CD1c-positive myeloid dendritic cell (primary cell): ENCODE measurements at regions not wholly inside any gene's neighbourhood (a gene's known extent, or its start where the extent isn't known, plus 50 kb on each side); places are given as distances from the start of the nearest gene placed in this dataset.

ENCODE experiments used
- DNase-seq: peaks from one replicate; pipeline ENCODE4 v3.0.0-alpha.2; 2016; ENCODE audit errors: extremely low spot score

- DNase-seq = no peak
These were observed 411.3 kb downstream of the CMPK2 start for GRCh38 chr2:6454286-6454990.

DNA sequence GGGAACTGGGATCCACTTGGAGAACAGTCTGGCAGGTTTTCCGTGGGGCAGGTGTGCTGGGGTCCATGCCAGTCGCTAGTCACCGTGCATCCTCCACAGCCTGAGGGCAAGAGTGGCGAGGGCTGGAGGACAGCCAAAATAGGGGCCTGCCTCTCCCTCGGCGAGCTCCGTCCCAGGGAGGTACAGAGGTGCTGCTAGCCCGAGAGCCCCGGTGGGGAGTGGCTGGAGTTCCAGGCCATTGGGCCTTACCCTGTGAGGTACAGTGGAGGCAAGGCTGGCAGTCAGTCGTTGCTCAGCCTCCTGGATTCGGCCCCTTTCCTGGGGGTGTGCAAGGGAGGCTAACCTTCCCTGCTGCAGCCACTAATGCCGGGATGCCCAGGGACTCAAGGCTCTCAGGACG lies 406.6 kb downstream of the CMPK2 start:
- DNase-seq = no peak

DNA sequence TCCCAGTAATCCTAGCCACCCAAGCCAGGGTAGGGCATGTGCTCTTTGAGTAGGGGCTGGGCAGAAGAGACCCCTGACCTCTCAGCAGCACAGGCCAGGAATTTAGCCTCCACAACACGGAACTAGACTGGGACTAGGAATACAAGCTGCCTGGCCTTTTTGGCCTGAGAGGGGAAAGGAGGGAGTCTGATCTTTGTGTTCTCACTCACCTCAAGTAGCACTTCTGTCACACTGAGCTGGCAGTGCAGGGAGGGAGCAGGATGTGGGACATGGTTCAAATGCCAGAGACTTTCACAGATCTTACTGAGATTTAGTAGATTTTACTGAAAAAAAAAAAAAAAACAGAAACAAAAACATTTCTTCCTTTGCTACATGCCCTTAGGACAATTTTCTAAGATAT lies 395.2 kb downstream of the CMPK2 start:
- DNase-seq = no peak

DNA sequence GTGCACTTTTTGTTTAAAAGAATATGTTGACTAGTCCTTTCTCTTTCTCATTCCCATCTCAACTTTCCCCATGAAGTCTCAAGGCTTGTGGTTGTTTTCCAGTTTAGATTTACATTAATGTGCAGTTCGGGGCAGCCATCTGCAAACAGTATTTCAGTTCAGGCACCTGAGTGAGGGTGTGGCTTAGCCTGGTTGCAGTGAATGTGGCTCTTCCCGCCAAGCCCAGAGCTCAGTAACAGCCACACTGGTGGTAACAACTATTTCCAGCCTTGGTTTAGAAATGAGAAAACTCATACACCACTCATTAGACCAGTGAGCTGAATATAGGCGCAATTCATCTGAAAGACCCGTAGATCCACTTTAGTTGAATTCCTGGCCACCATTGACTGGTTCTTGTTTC lies 394.3 kb downstream of the CMPK2 start:
- no peak for DNase-seq

- no peak for DNase-seq
These were observed 391.3 kb downstream of the CMPK2 start for GRCh38 chr2:6474161-6475140.

GRCh38 chr2:6475155-6475940 lies 390.4 kb downstream of the CMPK2 start:
- no peak for DNase-seq

GRCh38 chr2:6480514-6480913 lies 385.2 kb downstream of the CMPK2 start:
- DNase-seq = no peak

DNA sequence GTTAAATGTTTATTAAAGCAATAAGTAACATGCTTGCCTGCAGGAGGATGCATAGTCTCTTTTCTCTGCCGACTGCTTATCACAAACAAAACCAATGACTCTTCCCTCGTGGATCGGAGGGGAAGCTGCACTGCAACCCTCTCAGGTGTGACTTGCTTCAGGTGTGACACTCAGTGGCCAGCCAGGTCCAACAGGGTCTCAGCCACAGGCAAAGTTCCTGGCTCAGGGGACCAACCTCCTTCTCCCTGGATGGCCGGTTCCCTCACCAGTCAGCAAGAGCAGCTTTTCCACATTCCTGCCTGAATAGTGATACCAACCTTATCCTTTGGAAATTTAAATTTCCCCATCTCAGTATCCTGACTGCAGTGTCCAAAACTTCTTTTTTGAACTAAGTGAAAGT lies 383.5 kb downstream of the CMPK2 start:
- DNase-seq = no peak

DNA sequence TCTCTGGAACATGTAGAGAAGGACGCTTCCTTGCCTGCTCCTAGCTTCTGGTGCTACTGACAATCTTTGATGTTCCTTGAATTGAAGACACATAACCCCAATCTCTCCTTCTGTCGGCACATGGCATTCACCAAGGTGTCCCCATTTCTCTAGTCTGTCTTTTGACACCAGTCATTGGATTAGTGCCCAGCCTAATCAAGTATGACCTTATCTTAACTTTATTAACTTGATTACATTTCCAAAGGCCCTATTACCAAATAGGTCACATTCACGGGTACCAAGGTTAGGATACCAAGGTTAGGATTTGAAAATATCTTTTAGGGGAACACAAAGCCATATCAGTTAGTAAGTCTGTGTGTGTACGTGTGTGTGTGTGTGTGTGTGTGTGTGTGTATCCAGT lies 377.9 kb downstream of the CMPK2 start:
- DNase-seq = no peak

- no peak for DNase-seq
These were observed 373.1 kb downstream of the CMPK2 start for GRCh38 chr2:6492573-6492972.

- DNase-seq = no peak
These were observed 372.4 kb downstream of the CMPK2 start for GRCh38 chr2:6493266-6493665.

- DNase-seq = no peak
These were observed 372.0 kb downstream of the CMPK2 start for GRCh38 chr2:6493669-6494068.

DNA sequence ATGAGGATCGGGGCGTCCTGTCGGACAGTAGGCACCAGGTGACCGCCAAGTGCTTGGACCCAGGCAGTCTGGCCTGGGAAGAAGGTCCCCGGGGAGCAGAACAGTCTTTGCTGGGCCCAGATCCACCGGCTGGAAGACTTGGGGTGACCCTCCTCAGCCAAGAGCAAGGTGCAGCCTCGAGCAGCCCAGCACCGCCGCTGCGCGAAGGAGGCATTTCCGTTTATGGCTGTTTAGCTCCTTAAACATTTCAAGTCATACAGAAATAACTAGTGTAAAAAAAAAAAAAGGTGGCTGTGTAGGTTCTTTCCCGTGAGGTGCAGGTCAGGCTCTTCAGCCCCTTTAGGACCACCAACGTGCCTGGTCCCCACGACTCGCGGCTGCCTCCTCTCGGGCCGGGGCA lies 370.2 kb downstream of the CMPK2 start:
- no peak for DNase-seq

DNA sequence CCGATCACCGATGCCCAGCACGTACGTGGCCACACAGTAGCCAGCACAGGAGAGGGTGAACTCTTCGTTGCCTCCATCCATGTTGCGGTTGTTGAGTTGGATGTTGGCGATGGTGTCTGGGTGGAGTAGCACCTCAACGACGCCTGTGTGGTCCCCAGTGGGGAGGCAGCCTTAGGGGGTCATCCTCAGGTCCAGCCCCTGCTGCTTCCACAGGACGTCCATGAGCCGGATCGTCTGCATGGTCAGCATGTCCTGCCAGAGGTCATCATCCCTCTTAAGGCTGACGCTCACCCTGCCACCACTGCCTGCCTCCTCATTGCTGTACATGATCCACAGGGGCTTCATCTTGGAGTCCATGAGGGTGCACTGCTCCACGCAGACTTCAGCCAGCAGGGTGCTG lies 369.3 kb downstream of the CMPK2 start:
- DNase-seq = no peak

- no peak for DNase-seq
These were observed 368.7 kb downstream of the CMPK2 start for GRCh38 chr2:6497048-6497447.

GRCh38 chr2:6498841-6499240 lies 366.9 kb downstream of the CMPK2 start:
- DNase-seq = no peak

DNA sequence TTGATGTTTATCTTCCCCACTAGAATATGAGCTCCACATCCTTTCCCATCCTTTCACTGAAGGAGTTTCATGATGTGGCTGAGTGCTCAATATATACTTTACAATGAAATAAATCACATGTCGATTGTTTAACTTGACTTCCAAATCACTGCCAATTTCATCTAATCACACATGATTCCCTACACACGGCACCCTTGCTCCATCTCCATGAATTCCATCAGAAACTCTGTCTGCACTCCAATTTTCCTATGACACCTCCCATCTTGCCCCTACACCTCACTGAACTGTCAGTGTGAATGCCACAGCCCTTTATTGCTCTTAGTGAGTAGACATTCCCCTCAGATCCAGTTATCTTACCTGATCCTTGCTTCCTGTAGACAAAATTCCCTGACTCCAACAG lies 366.0 kb downstream of the CMPK2 start:
- no peak for DNase-seq

DNA sequence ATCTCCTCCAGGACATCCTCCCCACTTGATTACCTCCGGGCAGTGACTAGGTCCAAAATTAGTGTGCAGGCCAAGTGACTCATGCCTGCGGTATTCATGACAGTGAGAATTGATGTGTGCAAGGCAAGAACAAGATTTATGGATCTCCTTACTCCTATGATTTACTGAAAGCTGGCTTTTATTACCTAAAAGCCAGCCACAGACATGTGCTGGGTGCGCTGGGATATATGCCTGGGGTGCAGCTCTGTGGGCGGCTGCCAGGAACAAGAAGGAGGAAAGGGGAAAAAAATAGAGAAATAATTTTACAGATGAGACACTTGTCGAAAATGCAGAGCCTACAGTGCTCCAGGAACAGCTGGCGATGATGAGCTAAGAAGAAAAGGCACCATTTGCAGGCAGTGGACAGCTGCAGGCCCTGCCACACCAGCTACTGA lies 359.3 kb downstream of the CMPK2 start:
- no peak for DNase-seq

DNA sequence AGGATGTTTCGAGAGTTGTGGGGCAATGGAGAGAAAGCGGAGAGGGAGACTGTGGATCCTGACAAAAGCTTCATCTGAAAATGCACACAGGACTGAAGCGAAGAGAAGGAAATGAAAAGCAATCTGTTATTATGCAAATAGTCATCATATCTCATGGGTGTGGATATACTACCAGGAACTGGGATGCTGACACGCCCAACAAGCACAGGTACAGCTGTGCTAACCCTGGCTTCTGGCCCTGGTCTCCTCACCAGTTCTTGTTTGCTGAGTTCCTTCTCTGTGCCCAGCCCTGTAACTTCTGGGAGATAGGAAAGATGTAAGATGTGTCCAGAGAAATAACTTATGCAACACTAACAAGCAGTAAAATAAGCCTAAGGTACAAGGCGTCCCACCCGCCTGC lies 358.8 kb downstream of the CMPK2 start:
- no peak for DNase-seq

DNA sequence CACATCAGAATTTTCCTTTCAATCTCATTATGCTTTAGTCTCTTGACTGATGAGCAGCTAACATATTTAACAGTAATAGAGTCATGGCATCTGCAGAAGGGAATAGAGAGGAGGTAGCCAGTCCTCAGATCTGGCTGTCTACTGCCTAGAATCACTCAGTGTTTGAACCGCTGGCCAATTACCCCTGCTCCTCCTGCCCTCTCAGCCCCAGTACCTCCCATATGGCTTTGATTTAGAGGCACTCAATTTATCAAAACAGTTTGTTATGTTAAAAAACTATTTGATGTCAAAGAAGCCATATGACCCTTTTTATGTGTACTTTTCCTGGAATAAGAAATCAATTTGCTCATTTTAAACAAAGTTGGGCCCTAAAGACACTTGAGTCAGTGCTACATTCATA lies 355.2 kb downstream of the CMPK2 start:
- DNase-seq = no peak

GRCh38 chr2:6512589-6512988 lies 353.1 kb downstream of the CMPK2 start:
- DNase-seq = no peak

- DNase-seq = no peak
These were observed 349.0 kb downstream of the CMPK2 start for GRCh38 chr2:6516674-6517073.
